B cell (primary cell): ENCODE measurements at regions not wholly inside any gene's neighbourhood (a gene's known extent, or its start where the extent isn't known, plus 50 kb on each side); places are given as distances from the start of the nearest gene placed in this dataset.

Experiments
- ATAC-seq: fragments of 200-7000 bp; cut with Tn5 transposase; one replicate; pipeline ENCODE4 v1.10.0; 2021; ENCODE audit warnings: low read depth, mild to moderate bottlenecking, moderate number of reproducible peaks, moderate library complexity
- CTCF ChIA-PET: fragments of 350-600 bp; sonication (Branson Sonifier 250); formaldehyde crosslinking; loops from one replicate; lab custom pipeline; 2021; ENCODE audit warnings: antibody characterized with exemption, inconsistent platforms; lab: Charles Lee
- POLR2A ChIA-PET: fragments of 350-600 bp; sonication (Branson Sonifier 250); formaldehyde crosslinking; loops from one replicate; lab custom pipeline; 2021; ENCODE audit warnings: antibody characterized with exemption; lab: Charles Lee
- DNase-seq: peaks from one replicate; pipeline ENCODE4 v3.0.0; 2013
- H2AFZ ChIP-seq: 2 replicates; pipeline ENCODE4 v1.6.1; 2012; ENCODE audit warnings: mild to moderate bottlenecking, low read depth, low read length; ENCODE audit not compliant: insufficient read depth, poor library complexity, severe bottlenecking
- H3K27ac ChIP-seq, 2 donors: 1 replicate in 1 of 2; 2 replicates in 1 of 2; pipeline ENCODE4 v1.5.1; 2012 to 2013; ENCODE audit warnings: low read length in 2 of 2, mild to moderate bottlenecking in 2 of 2, moderate library complexity in 1 of 2
- H3K27me3 ChIP-seq, 4 experiments: fragments of 200-600 bp in 1 of 4; sonication (generic) in 1 of 4; replicated peaks in 1 of 4; 1 replicate in 2 of 4; 2 replicates in 2 of 4; pipeline versions ENCODE4 v1.6.1 to v1.7.0; 2013 to 2016; ENCODE audit warnings: low read length in 3 of 4, mild to moderate bottlenecking in 2 of 4, mixed read lengths in 1 of 4, moderate library complexity in 1 of 4; ENCODE audit not compliant: insufficient read depth in 4 of 4, control insufficient read depth in 3 of 4; ENCODE audit errors: control extremely low read depth in 1 of 4
- H3K36me3 ChIP-seq, 2 experiments: replicated peaks in 1 of 2; 1 replicate in 1 of 2; 2 replicates in 1 of 2; pipeline versions ENCODE4 v1.6.1 to v1.7.1; 2013; ENCODE audit warnings: low read length in 1 of 2; ENCODE audit not compliant: insufficient read depth in 2 of 2, control insufficient read depth in 1 of 2; ENCODE audit errors: control extremely low read depth in 1 of 2, extremely low read depth in 1 of 2
- H3K4me1 ChIP-seq, 2 donors: fragments of 200-600 bp in 1 of 2; sonication (generic) in 1 of 2; 1 replicate in 1 of 2; 2 replicates in 1 of 2; pipeline versions ENCODE4 v1.5.1 to v1.6.1; 2013 to 2017; ENCODE audit warnings: low read length in 2 of 2; ENCODE audit not compliant: control insufficient read depth in 2 of 2, insufficient read depth in 2 of 2
- H3K4me2 ChIP-seq: replicated peaks from 2 replicates; pipeline ENCODE3; 2012; ENCODE audit warnings: mild to moderate bottlenecking, low read depth, low read length; ENCODE audit not compliant: poor library complexity, severe bottlenecking
- H3K4me3 ChIP-seq, 5 experiments: fragments of 200-600 bp in 1 of 5; sonication (generic) in 1 of 5; 1 replicate in 3 of 5; 2 replicates in 2 of 5; pipeline versions ENCODE4 v1.5.1 to v1.7.0; 2011 to 2016; ENCODE audit warnings: low read length in 4 of 5, mild to moderate bottlenecking in 4 of 5, low read depth in 2 of 5, control low read depth in 1 of 5, moderate library complexity in 1 of 5; ENCODE audit not compliant: insufficient read depth in 1 of 5; ENCODE audit errors: control extremely low read depth in 1 of 5, extremely low read depth in 1 of 5
- H3K79me2 ChIP-seq: fragments of 200-600 bp; sonication (generic); one replicate; pipeline ENCODE4 v1.6.0; 2016; ENCODE audit warnings: low read length; ENCODE audit not compliant: control insufficient read depth, insufficient read depth
- H3K9ac ChIP-seq: fragments of 200-600 bp; sonication (generic); 2 replicates; pipeline ENCODE4 v1.6.1; 2017; ENCODE audit warnings: mild to moderate bottlenecking, low read length, moderate library complexity
- H3K9me3 ChIP-seq, 3 donors: one replicate each; pipeline versions ENCODE4 v1.6.1 to v1.7.1; 2013; ENCODE audit warnings: low read length in 2 of 3; ENCODE audit not compliant: control insufficient read depth in 2 of 3, insufficient read depth in 1 of 3; ENCODE audit errors: control extremely low read depth in 1 of 3
- H4K20me1 ChIP-seq: 2 replicates; pipeline ENCODE4 v1.6.0; 2012; ENCODE audit warnings: mild to moderate bottlenecking, low read length; ENCODE audit not compliant: insufficient read depth, control insufficient read depth, poor library complexity, severe bottlenecking
- H3K27ac Mint-ChIP-seq: one replicate; pipeline ENCODE4 v1.8.0; 2021; ENCODE audit warnings: mixed read lengths
- H3K27me3 Mint-ChIP-seq: one replicate; pipeline ENCODE4 v1.8.0; 2021; ENCODE audit warnings: mixed read lengths
- H3K4me1 Mint-ChIP-seq: one replicate; pipeline ENCODE4 v1.8.0; 2021; ENCODE audit warnings: mixed read lengths
- H3K4me3 Mint-ChIP-seq: one replicate; pipeline ENCODE4 v1.8.0; 2021; ENCODE audit warnings: mixed read lengths
- H3K9me3 Mint-ChIP-seq: one replicate; pipeline ENCODE4 v1.8.0; 2022; ENCODE audit warnings: mixed read lengths; ENCODE audit not compliant: insufficient read depth
- EZH2 ChIP-seq: IDR thresholded peaks from 2 replicates; pipeline ENCODE4 v1.6.1; 2012; ENCODE audit warnings: borderline replicate concordance, low read depth, mild to moderate bottlenecking, moderate library complexity, low read length; ENCODE audit not compliant: insufficient read depth, poor library complexity, severe bottlenecking
- whole genome bisulfite sequencing: methylation state at CpG from one replicate; pipeline ENCODE4 v1.1.5; 2013; ENCODE audit warnings: missing lambda C conversion rate; ENCODE audit not compliant: insufficient coverage; 5-methylcytosine and 5-hydroxymethylcytosine counted together
- intact Hi-C: fragments of 100-400 bp; cut with micrococcal nuclease; formaldehyde crosslinking; loops from one replicate; pipeline ENCODE4 v1.10.0; 2022
- TF ChIP-seq, protein P1 (sequence below): fragments of 200-600 bp; IDR thresholded peaks from one replicate; pipeline ENCODE4 v1.8.0; 2022; ENCODE audit warnings: antibody characterized with exemption, mild to moderate bottlenecking

DNA sequence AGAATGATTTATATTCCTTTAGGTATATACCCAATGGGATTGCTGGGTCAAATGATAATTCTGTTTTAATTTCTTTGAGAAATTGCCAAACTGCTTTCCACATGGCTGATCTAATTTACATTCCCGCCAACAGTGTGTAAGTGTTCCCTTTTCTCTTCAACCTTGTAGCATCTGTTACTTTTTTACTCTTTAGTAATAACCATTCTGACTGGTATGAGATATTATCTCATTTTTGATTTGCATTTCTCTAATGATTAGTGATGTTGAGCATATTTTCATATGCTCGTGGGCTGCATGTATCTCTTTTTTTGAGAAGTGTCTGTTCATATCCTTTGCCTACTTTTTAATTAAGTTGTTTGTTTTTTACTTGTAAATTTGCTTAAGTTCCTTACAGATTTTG is 1264.2 kb downstream of the OTOL1 start:
- Mint-ChIP-seq H3K27me3 (no peaks in the 10 kb centered on the region), H3K4me3 (no peak overlapping the region), H3K9me3 (no peaks in the 10 kb centered on the region), H3K27ac (no peak overlapping the region), H3K4me1 (no peaks in the 10 kb centered on the region)
- ATAC-seq = no peak
- intact Hi-C loops = no loop called here
- CTCF ChIA-PET = no interaction called here
- H3K79me2 ChIP-seq = no peaks in the 10 kb centered on the region
- H3K9ac ChIP-seq = no peak overlapping the region
- no peak overlapping the region for H2AFZ ChIP-seq
- no peaks in the 10 kb centered on the region for H3K27me3 ChIP-seq
- TF ChIP-seq, protein P1, sequence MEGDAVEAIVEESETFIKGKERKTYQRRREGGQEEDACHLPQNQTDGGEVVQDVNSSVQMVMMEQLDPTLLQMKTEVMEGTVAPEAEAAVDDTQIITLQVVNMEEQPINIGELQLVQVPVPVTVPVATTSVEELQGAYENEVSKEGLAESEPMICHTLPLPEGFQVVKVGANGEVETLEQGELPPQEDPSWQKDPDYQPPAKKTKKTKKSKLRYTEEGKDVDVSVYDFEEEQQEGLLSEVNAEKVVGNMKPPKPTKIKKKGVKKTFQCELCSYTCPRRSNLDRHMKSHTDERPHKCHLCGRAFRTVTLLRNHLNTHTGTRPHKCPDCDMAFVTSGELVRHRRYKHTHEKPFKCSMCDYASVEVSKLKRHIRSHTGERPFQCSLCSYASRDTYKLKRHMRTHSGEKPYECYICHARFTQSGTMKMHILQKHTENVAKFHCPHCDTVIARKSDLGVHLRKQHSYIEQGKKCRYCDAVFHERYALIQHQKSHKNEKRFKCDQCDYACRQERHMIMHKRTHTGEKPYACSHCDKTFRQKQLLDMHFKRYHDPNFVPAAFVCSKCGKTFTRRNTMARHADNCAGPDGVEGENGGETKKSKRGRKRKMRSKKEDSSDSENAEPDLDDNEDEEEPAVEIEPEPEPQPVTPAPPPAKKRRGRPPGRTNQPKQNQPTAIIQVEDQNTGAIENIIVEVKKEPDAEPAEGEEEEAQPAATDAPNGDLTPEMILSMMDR = no peak
- TF ChIP-seq EZH2 = no peak
- no peaks in the 10 kb centered on the region for H3K4me1 ChIP-seq
- H3K4me2 ChIP-seq = no peak overlapping the region
- H3K4me3 ChIP-seq = no peak overlapping the region
- POLR2A ChIA-PET = no interaction called here
- no peaks in the 10 kb centered on the region for H3K36me3 ChIP-seq
- DNase-seq = no peak
- no peaks in the 10 kb centered on the region for H4K20me1 ChIP-seq
- H3K9me3 ChIP-seq = peaks cover 0 to 4% (median 0%) of the 10 kb centered on the region in 3 donors
- H3K27ac ChIP-seq = no peak overlapping the region
- WGBS = no CpG with 5 or more reads among the region's 2 CpGs

- no peak for TF ChIP-seq EZH2
- TF ChIP-seq, protein P1 = no peak
- WGBS = no CpG with 5 or more reads among the region's 4 CpGs
- peaks cover 0 to 6% (median 0%) of the 10 kb centered on the region in 3 donors for H3K9me3 ChIP-seq
- H3K9ac ChIP-seq = no peak overlapping the region
- no peaks in the 10 kb centered on the region for H3K79me2 ChIP-seq
- no peak overlapping the region for H3K4me3 ChIP-seq
- H3K27me3 ChIP-seq = no peaks in the 10 kb centered on the region
- no peak for ATAC-seq
- DNase-seq = no peak
- H3K27ac Mint-ChIP-seq = no peak overlapping the region
- H3K9me3 Mint-ChIP-seq = no peaks in the 10 kb centered on the region
- ChIA-PET POLR2A (no interaction called here), CTCF (no interaction called here)
- H3K4me2 ChIP-seq = no peak overlapping the region
- H2AFZ ChIP-seq = no peak overlapping the region
- no peaks in the 10 kb centered on the region for H4K20me1 ChIP-seq
- no peaks in the 10 kb centered on the region for H3K4me1 Mint-ChIP-seq
- no peaks in the 10 kb centered on the region for H3K36me3 ChIP-seq
- no peaks in the 10 kb centered on the region for H3K4me1 ChIP-seq
- no peaks in the 10 kb centered on the region for H3K27me3 Mint-ChIP-seq
- no peak overlapping the region for H3K4me3 Mint-ChIP-seq
- intact Hi-C loops = no loop called here
- H3K27ac ChIP-seq = no peak overlapping the region
These were observed 1267.6 kb downstream of the OTOL1 start for GRCh38 chr3:162764051-162764807.
